T-cell (primary cell): ENCODE measurements at regions not wholly inside any gene's neighbourhood (a gene's known extent, or its start where the extent isn't known, plus 50 kb on each side); places are given as distances from the start of the nearest gene placed in this dataset.
"Not testable (repeated sequence)": the region's sequence is repeated elsewhere in the genome, so short reads cannot be mapped to it uniquely, and the experiment has no call there.

Source experiments
- ATAC-seq, 4 experiments: fragments of 200-7000 bp in 3 of 4; fragments of 150-1000 bp in 1 of 4; cut with Tn5 transposase; replicated peaks in 1 of 4; 1 replicate in 3 of 4; 2 replicates in 1 of 4; pipeline ENCODE4 v1.10.0; 2021; ENCODE audit warnings: moderate library complexity in 3 of 4, mild to moderate bottlenecking in 2 of 4, moderate number of reproducible peaks in 1 of 4
- CTCF ChIA-PET, 2 donors: fragments of 300-600 bp; sonication (Branson Sonifier 250); formaldehyde crosslinking; loops; one replicate each; lab custom pipeline; 2022; ENCODE audit warnings: antibody characterized with exemption in 2 of 2; lab: Charles Lee
- POLR2A ChIA-PET, 2 donors: fragments of 300-600 bp; sonication (Branson Sonifier 250); formaldehyde crosslinking; loops; one replicate each; lab custom pipeline; 2022; ENCODE audit warnings: antibody characterized with exemption in 2 of 2; lab: Charles Lee
- DNase-seq, 35 experiments: peaks; one replicate each; pipeline versions ENCODE4 v3.0.0 to v3.0.0-alpha.2; 2013 to 2023
- H3K27ac ChIP-seq: one replicate; pipeline ENCODE4 v1.5.1; 2013; ENCODE audit warnings: low read length
- H3K27me3 ChIP-seq, 2 experiments: replicated peaks in 1 of 2; 1 replicate in 1 of 2; 2 replicates in 1 of 2; pipeline versions ENCODE4 v1.6.1 to v1.7.0; 2013; ENCODE audit warnings: low read length in 1 of 2, mixed read lengths in 1 of 2; ENCODE audit not compliant: control insufficient read depth in 2 of 2, insufficient read depth in 2 of 2; ENCODE audit errors: extremely low read depth in 1 of 2
- H3K36me3 ChIP-seq, 2 donors: 1 replicate in 1 of 2; 2 replicates in 1 of 2; pipeline versions ENCODE4 v1.6.1 to v1.7.0; 2013; ENCODE audit warnings: low read length in 1 of 2; ENCODE audit not compliant: control insufficient read depth in 2 of 2, insufficient read depth in 1 of 2; ENCODE audit errors: extremely low read depth in 1 of 2
- H3K4me1 ChIP-seq, 2 experiments: 1 replicate in 1 of 2; 2 replicates in 1 of 2; pipeline versions ENCODE4 v1.6.1 to v1.7.0; 2013; ENCODE audit warnings: low read length in 2 of 2, mixed read lengths in 1 of 2; ENCODE audit not compliant: insufficient read depth in 2 of 2, control insufficient read depth in 1 of 2; ENCODE audit errors: extremely low read depth in 1 of 2
- H3K4me3 ChIP-seq, 2 donors: 1 replicate in 1 of 2; 2 replicates in 1 of 2; pipeline versions ENCODE4 v1.5.1 to v1.7.0; 2013; ENCODE audit warnings: mild to moderate bottlenecking in 2 of 2, low read length in 1 of 2, moderate library complexity in 1 of 2; ENCODE audit not compliant: control insufficient read depth in 1 of 2; ENCODE audit errors: extremely low read depth in 1 of 2
- H3K9me3 ChIP-seq: 2 replicates; pipeline ENCODE4 v1.7.0; 2013
- H3K27ac Mint-ChIP-seq, 2 donors: one replicate each; pipeline ENCODE4 v1.8.0; 2020 to 2021; ENCODE audit warnings: mild to moderate bottlenecking in 2 of 2, mixed read lengths in 2 of 2
- H3K27me3 Mint-ChIP-seq, 2 donors: one replicate each; pipeline ENCODE4 v1.8.0; 2021 to 2022; ENCODE audit warnings: mixed read lengths in 2 of 2
- H3K36me3 Mint-ChIP-seq: one replicate; pipeline ENCODE4 v1.8.0; 2021; ENCODE audit warnings: mixed read lengths
- H3K4me1 Mint-ChIP-seq, 3 donors: one replicate each; pipeline ENCODE4 v1.8.0; 2020 to 2022; ENCODE audit warnings: mixed read lengths in 3 of 3, mild to moderate bottlenecking in 1 of 3
- H3K4me3 Mint-ChIP-seq, 3 donors: one replicate each; pipeline ENCODE4 v1.8.0; 2020 to 2022; ENCODE audit warnings: mild to moderate bottlenecking in 3 of 3, mixed read lengths in 3 of 3, moderate library complexity in 3 of 3
- H3K9me3 Mint-ChIP-seq, 3 donors: one replicate each; pipeline ENCODE4 v1.8.0; 2020 to 2022; ENCODE audit warnings: mixed read lengths in 3 of 3
- WGBS: methylation state at CpG from one replicate; pipeline ENCODE4 v1.1.5; 2013; ENCODE audit warnings: missing lambda C conversion rate; ENCODE audit not compliant: insufficient coverage; 5-methylcytosine and 5-hydroxymethylcytosine counted together

DNA sequence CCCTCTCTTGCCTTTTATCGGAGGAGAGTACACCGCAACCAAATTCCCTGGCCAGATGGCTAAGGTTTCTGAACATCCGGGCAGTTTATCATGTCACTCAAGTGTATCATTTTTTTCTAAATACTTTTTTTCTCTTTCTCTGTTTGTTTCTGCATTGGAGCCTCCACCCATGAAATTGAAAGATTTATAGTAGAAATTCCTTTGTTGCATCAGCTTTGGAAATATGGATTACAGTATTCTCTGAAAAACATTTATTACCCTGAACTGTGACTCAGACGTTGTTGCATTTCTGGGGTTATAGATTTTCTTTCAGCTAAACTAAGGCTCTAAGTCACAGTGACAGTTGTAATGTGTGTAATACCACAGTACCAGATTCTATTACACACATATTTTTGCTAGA is 187.0 kb downstream of the SPTSSA start:
- no peak overlapping the region for H3K27ac ChIP-seq
- H3K27ac Mint-ChIP-seq, result no peak overlapping the region
- ATAC-seq (no peak), DNase-seq (no peak)
- H3K27me3 ChIP-seq, result peaks cover 0 to 2% of the 10 kb centered on the region in 2 experiments
- peaks cover 0 to 2% (median 0%) of the 10 kb centered on the region in 3 donors for H3K9me3 Mint-ChIP-seq
- no peaks in the 10 kb centered on the region for H3K4me1 ChIP-seq
- no peak overlapping the region for H3K4me3 ChIP-seq
- H3K36me3 ChIP-seq, result no peaks in the 10 kb centered on the region
- no peaks in the 10 kb centered on the region for H3K4me1 Mint-ChIP-seq
- peaks cover 6 to 9% of the 10 kb centered on the region in 2 donors for H3K27me3 Mint-ChIP-seq
- WGBS, result 100% methylated on average over 2 of the region's 4 CpGs
- POLR2A ChIA-PET, result no interaction called here
- H3K4me3 Mint-ChIP-seq, result no peak overlapping the region
- H3K36me3 Mint-ChIP-seq, result no peaks in the 10 kb centered on the region
- no peaks in the 10 kb centered on the region for H3K9me3 ChIP-seq
- CTCF ChIA-PET, result no interaction called here

DNA sequence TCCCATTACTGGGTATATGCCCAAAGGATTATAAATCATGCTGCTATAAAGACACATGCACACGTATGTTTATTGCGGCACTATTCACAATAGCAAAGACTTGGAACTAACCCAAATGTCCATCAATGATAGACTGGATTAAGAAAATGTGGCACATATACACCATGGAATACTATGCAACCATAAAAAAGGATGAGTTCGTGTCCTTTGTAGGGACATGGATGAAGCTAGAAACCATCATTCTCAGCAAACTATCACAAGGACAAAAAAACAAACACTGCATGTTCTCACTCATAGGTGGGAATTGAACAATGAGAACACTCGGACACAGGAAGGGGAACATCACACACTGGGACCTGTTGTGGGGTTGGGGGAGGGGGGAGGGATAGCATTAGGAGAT is 188.3 kb downstream of the SPTSSA start:
- H3K27me3 ChIP-seq, H3K9me3 ChIP-seq, H3K27ac Mint-ChIP-seq, ATAC-seq, H3K9me3 Mint-ChIP-seq, H3K4me1 ChIP-seq, H3K27ac ChIP-seq, H3K36me3 ChIP-seq, CTCF ChIA-PET, H3K4me1 Mint-ChIP-seq, POLR2A ChIA-PET, H3K4me3 Mint-ChIP-seq, H3K36me3 Mint-ChIP-seq, H3K4me3 ChIP-seq, DNase-seq: not testable (repeated sequence)
- H3K27me3 Mint-ChIP-seq, result peaks cover 6 to 14% of the 10 kb centered on the region in 2 donors
- WGBS, result no CpG with 5 or more reads among the region's 4 CpGs

GRCh38 chr14:34270361-34270760 is 191.7 kb downstream of the SPTSSA start:
- Mint-ChIP-seq H3K27ac (no peak overlapping the region), H3K9me3 (no peaks in the 10 kb centered on the region), H3K4me1 (no peaks in the 10 kb centered on the region), H3K36me3 (no peaks in the 10 kb centered on the region), H3K4me3 (no peak overlapping the region), H3K27me3 (peaks cover 11 to 14% of the 10 kb centered on the region in 2 donors)
- DNase-seq (no peak), ATAC-seq (no peak)
- WGBS, result no CpG with 5 or more reads among the region's 5 CpGs
- POLR2A ChIA-PET, result no interaction called here
- H3K4me3 ChIP-seq, result no peak overlapping the region
- no peaks in the 10 kb centered on the region for H3K9me3 ChIP-seq
- CTCF ChIA-PET, result no interaction called here
- H3K27ac ChIP-seq, result no peak overlapping the region
- no peaks in the 10 kb centered on the region for H3K4me1 ChIP-seq
- H3K27me3 ChIP-seq, result peaks cover 0 to 6% of the 10 kb centered on the region in 2 experiments
- no peaks in the 10 kb centered on the region for H3K36me3 ChIP-seq

- CTCF ChIA-PET, result no interaction called here
- Mint-ChIP-seq H3K36me3 (no peaks in the 10 kb centered on the region), H3K4me1 (no peaks in the 10 kb centered on the region), H3K4me3 (no peak overlapping the region), H3K9me3 (no peaks in the 10 kb centered on the region), H3K27ac (no peak overlapping the region), H3K27me3 (peaks cover 13 to 25% of the 10 kb centered on the region in 2 donors)
- H3K36me3 ChIP-seq, result no peaks in the 10 kb centered on the region
- H3K4me1 ChIP-seq, result no peaks in the 10 kb centered on the region
- DNase-seq (no peak), ATAC-seq (no peak)
- H3K9me3 ChIP-seq, result no peaks in the 10 kb centered on the region
- WGBS, result 74% methylated on average over 3 of the region's 4 CpGs
- no peak overlapping the region for H3K4me3 ChIP-seq
- H3K27ac ChIP-seq, result no peak overlapping the region
- H3K27me3 ChIP-seq, result peaks cover 0 to 6% of the 10 kb centered on the region in 2 experiments
- POLR2A ChIA-PET, result no interaction called here
Measured at GRCh38 chr14:34266344-34266743, 195.7 kb downstream of the SPTSSA start.

DNA sequence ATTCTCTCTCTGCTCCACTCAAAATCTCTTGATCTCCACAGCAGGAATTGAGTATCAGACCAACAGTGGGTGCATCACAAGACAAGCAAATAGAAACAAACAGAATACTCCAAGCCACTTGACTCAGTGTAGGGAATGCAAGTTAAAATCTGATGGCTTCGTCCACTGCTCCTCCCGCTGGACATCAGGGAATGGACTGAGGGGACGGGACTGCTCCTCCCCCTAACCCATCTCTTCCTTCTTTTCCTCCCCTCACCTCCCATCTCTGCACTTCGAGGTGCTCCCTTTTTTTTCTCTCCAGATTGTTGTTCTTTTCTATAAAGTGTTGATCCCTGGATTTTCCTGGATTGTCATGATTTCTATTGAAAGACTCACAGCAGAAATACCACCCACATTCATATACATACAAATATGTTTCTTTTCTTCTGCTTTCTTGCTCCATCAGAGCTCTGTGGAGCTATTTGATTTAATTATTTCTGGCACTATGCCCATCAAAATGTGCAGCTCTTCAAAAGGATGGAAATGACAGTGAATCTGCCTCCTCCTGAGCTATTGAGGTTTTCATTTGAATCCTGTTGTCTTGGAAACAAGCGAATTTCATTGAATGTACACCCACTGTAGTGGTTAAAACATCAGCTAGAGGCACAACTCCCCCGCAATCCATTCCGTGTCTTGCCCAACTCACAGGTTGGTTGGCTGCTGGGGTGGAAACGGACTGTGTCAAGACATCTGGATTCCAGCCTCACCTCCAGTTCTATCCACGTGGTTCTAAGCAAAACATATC is 199.7 kb downstream of the SPTSSA start:
- WGBS, result 76% methylated on average over 4 of the region's 9 CpGs
- ChIA-PET CTCF (no interaction called here), POLR2A (no interaction called here)
- H3K4me3 ChIP-seq, result no peak overlapping the region
- Mint-ChIP-seq H3K36me3 (no peaks in the 10 kb centered on the region), H3K27ac (no peak overlapping the region), H3K9me3 (no peaks in the 10 kb centered on the region), H3K4me3 (no peak overlapping the region), H3K27me3 (peaks cover 7 to 24% of the 10 kb centered on the region in 2 donors), H3K4me1 (no peaks in the 10 kb centered on the region)
- no peaks in the 10 kb centered on the region for H3K9me3 ChIP-seq
- H3K36me3 ChIP-seq, result no peaks in the 10 kb centered on the region
- ATAC-seq, result no peak
- no peak overlapping the region for H3K27ac ChIP-seq
- peaks cover 0 to 2% of the 10 kb centered on the region in 2 experiments for H3K27me3 ChIP-seq
- no peaks in the 10 kb centered on the region for H3K4me1 ChIP-seq
- DNase-seq, result no peak

DNA sequence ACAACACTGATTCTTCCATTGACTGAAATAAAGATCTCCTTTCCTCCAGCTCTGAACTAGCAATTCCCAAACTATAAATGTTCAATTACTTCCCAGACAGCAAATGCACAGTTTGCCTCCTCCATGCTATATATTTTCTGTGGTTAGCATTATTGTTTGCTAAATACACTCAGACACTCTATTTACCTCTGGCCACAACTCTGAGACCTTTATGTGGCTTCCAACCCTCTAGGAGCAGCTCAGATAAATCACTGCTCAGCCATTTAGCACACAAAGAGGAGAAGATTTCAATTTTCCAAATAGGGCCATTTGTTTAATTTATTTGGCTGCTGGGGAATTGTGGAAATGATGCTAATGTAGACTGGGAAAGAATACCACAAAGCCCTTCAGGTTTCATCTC is 202.0 kb downstream of the SPTSSA start:
- ChIA-PET CTCF (interaction anchor here in 1 of 2 donors (0.6 kb wide), 1 partner anchor 125 kb away, joined by 7 read pairs; no protein-coding TSS in a partner anchor), POLR2A (no interaction called here)
- no peak overlapping the region for H3K4me3 ChIP-seq
- no peaks in the 10 kb centered on the region for H3K4me1 ChIP-seq
- Mint-ChIP-seq H3K4me3 (no peak overlapping the region), H3K9me3 (no peaks in the 10 kb centered on the region), H3K4me1 (no peaks in the 10 kb centered on the region), H3K36me3 (no peaks in the 10 kb centered on the region), H3K27me3 (peaks cover 7 to 26% of the 10 kb centered on the region in 2 donors), H3K27ac (no peak overlapping the region)
- H3K27me3 ChIP-seq, result no peaks in the 10 kb centered on the region
- ATAC-seq, result no peak
- DNase-seq, result no peak
- no peaks in the 10 kb centered on the region for H3K36me3 ChIP-seq
- H3K9me3 ChIP-seq, result no peaks in the 10 kb centered on the region
- H3K27ac ChIP-seq, result no peak overlapping the region
